SU-DHL-6 (cell line): ENCODE measurements at regions not wholly inside any gene's neighbourhood (a gene's known extent, or its start where the extent isn't known, plus 50 kb on each side); places are given as distances from the start of the nearest gene placed in this dataset.

Experiments
- EZH2phosphoT487 ChIP-seq: fragments of 200-600 bp; sonication (generic), shearing (Covaris generic); conservative IDR thresholded peaks from 2 replicates; pipeline ENCODE4 v1.6.1; 2018; ENCODE audit warnings: mild to moderate bottlenecking, antibody characterized with exemption, low read length, moderate library complexity, mixed read lengths
- TF ChIP-seq, protein P1 (sequence below): fragments of 200-600 bp; sonication (generic); IDR thresholded peaks from one replicate; pipeline ENCODE4 v1.5.1; 2017; ENCODE audit warnings: antibody characterized with exemption, mild to moderate bottlenecking, low read length, moderate library complexity; ENCODE audit not compliant: insufficient read depth, poor library complexity, severe bottlenecking

DNA sequence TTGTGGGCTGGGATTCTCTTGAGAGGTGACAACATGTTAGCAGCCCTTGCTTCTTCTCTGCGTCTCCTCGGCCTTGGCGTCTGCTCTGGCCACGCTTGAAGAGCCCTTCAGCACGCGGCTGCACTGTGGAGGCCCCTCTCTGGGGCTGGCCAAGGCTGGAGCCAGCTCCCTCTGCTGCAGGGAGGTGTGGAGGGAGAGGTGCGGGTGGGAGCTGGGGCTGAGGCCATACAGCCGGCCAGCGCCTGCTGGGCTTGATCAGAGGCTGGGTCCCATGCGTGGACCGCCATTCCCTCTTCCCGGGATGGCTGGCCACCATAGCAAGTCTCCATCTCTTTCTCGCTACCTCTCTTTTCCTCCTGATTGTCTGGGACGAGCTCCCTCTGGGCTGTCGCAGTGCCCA is 539.0 kb downstream of the PCDH7 start:
- TF ChIP-seq, protein P1, sequence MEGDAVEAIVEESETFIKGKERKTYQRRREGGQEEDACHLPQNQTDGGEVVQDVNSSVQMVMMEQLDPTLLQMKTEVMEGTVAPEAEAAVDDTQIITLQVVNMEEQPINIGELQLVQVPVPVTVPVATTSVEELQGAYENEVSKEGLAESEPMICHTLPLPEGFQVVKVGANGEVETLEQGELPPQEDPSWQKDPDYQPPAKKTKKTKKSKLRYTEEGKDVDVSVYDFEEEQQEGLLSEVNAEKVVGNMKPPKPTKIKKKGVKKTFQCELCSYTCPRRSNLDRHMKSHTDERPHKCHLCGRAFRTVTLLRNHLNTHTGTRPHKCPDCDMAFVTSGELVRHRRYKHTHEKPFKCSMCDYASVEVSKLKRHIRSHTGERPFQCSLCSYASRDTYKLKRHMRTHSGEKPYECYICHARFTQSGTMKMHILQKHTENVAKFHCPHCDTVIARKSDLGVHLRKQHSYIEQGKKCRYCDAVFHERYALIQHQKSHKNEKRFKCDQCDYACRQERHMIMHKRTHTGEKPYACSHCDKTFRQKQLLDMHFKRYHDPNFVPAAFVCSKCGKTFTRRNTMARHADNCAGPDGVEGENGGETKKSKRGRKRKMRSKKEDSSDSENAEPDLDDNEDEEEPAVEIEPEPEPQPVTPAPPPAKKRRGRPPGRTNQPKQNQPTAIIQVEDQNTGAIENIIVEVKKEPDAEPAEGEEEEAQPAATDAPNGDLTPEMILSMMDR: no peak
- no peak for TF ChIP-seq EZH2phosphoT487
